ENCODE measurements at regions not wholly inside any gene's neighbourhood (a gene's known extent, or its start where the extent isn't known, plus 50 kb on each side); places are given as distances from the start of the nearest gene placed in this dataset.

- no peaks in the 10 kb centered on the region for H3K9me3 ChIP-seq (ENCODE audit: insufficient read depth, low read length, severe bottlenecking)
- H3K27me3 ChIP-seq (ENCODE audit: insufficient read depth, low read length, poor library complexity), result no peaks in the 10 kb centered on the region
- no peaks in the 10 kb centered on the region for H3K36me3 ChIP-seq (ENCODE audit: insufficient read depth, low read length)
- H3K4me1 ChIP-seq (ENCODE audit: insufficient read depth, low read length), result no peaks in the 10 kb centered on the region
- H4K20me1 ChIP-seq (ENCODE audit: insufficient read depth, low read length), result no peaks in the 10 kb centered on the region
- no peak for TF ChIP-seq CTCF (IDR thresholded peaks at IDR 0.05; ENCODE audit: borderline replicate concordance, extremely low read depth, low read length, poor library complexity, severe bottlenecking)
- no peak for TF ChIP-seq EZH2 (IDR thresholded peaks at IDR 0.05; ENCODE audit: borderline replicate concordance, low read depth, low read length, severe bottlenecking)
- no peak overlapping the region for H3K9ac ChIP-seq (ENCODE audit: low read depth, low read length)
- no peak overlapping the region for H3K4me3 ChIP-seq (ENCODE audit: low read depth in 1 of 2, low read length in 2 of 2)
- H3K4me2 ChIP-seq (ENCODE audit: insufficient read depth, low read length), result no peak overlapping the region
- DNase-seq, result no peak
- no peaks in the 10 kb centered on the region for H3K79me2 ChIP-seq (ENCODE audit: insufficient read depth, low read length)
- no peak overlapping the region for H2AFZ ChIP-seq (ENCODE audit: low read depth, low read length)
- H3K27ac ChIP-seq (ENCODE audit: low read length), result no peak overlapping the region
- no peak for ATAC-seq (ENCODE audit: insufficient read depth, low read depth)
Measured at GRCh38 chr1:4464478-4464877, 189.9 kb upstream of the AJAP1 start.

GRCh38 chr1:4467241-4467640, 187.2 kb upstream of the AJAP1 start:
- H3K4me1 ChIP-seq (ENCODE audit: insufficient read depth, low read length), result no peaks in the 10 kb centered on the region
- H3K9me3 ChIP-seq (ENCODE audit: insufficient read depth, low read length, severe bottlenecking), result no peaks in the 10 kb centered on the region
- no peak for ATAC-seq (ENCODE audit: insufficient read depth, low read depth)

GRCh38 chr1:4468386-4468785, 186.0 kb upstream of the AJAP1 start:
- Histone ChIP-seq H3K4me2 (ENCODE audit: insufficient read depth, low read length) (no peak overlapping the region), H3K79me2 (ENCODE audit: insufficient read depth, low read length) (no peaks in the 10 kb centered on the region), H4K20me1 (ENCODE audit: insufficient read depth, low read length) (no peaks in the 10 kb centered on the region), H2AFZ (ENCODE audit: low read depth, low read length) (no peak overlapping the region), H3K9me3 (ENCODE audit: insufficient read depth, low read length, severe bottlenecking) (no peaks in the 10 kb centered on the region), H3K9ac (ENCODE audit: low read depth, low read length) (no peak overlapping the region), H3K4me1 (ENCODE audit: insufficient read depth, low read length) (no peaks in the 10 kb centered on the region), H3K27ac (ENCODE audit: low read length) (no peak overlapping the region), H3K4me3 (ENCODE audit: low read depth in 1 of 2, low read length in 2 of 2) (no peak overlapping the region), H3K36me3 (ENCODE audit: insufficient read depth, low read length) (no peaks in the 10 kb centered on the region), H3K27me3 (ENCODE audit: insufficient read depth, low read length, poor library complexity) (no peaks in the 10 kb centered on the region)
- DNase-seq (no peak), ATAC-seq (ENCODE audit: insufficient read depth, low read depth) (no peak)
- TF ChIP-seq EZH2 (IDR thresholded peaks at IDR 0.05; ENCODE audit: borderline replicate concordance, low read depth, low read length, severe bottlenecking), result no peak

More at GRCh38 chr1:4467241-4467640, 187.2 kb upstream of the AJAP1 start:
- Histone ChIP-seq H3K79me2 (ENCODE audit: insufficient read depth, low read length) (no peaks in the 10 kb centered on the region), H3K36me3 (ENCODE audit: insufficient read depth, low read length) (no peaks in the 10 kb centered on the region), H3K4me2 (ENCODE audit: insufficient read depth, low read length) (no peak overlapping the region), H3K4me3 (ENCODE audit: low read depth in 1 of 2, low read length in 2 of 2) (no peak overlapping the region), H4K20me1 (ENCODE audit: insufficient read depth, low read length) (no peaks in the 10 kb centered on the region), H3K27ac (ENCODE audit: low read length) (no peak overlapping the region), H3K27me3 (ENCODE audit: insufficient read depth, low read length, poor library complexity) (no peaks in the 10 kb centered on the region), H3K9ac (ENCODE audit: low read depth, low read length) (no peak overlapping the region), H2AFZ (ENCODE audit: low read depth, low read length) (no peak overlapping the region)
- DNase-seq, result no peak
- TF ChIP-seq CTCF (IDR thresholded peaks at IDR 0.05; ENCODE audit: borderline replicate concordance, extremely low read depth, low read length, poor library complexity, severe bottlenecking) (no peak), EZH2 (IDR thresholded peaks at IDR 0.05; ENCODE audit: borderline replicate concordance, low read depth, low read length, severe bottlenecking) (no peak)

- no peak overlapping the region for H3K9ac ChIP-seq (ENCODE audit: low read depth, low read length)
- no peak overlapping the region for H3K4me2 ChIP-seq (ENCODE audit: insufficient read depth, low read length)
- H4K20me1 ChIP-seq (ENCODE audit: insufficient read depth, low read length), result no peaks in the 10 kb centered on the region
- no peak overlapping the region for H3K27ac ChIP-seq (ENCODE audit: low read length)
- TF ChIP-seq CTCF (IDR thresholded peaks at IDR 0.05; ENCODE audit: borderline replicate concordance, extremely low read depth, low read length, poor library complexity, severe bottlenecking) (no peak), EZH2 (IDR thresholded peaks at IDR 0.05; ENCODE audit: borderline replicate concordance, low read depth, low read length, severe bottlenecking) (no peak)
- no peak for ATAC-seq (ENCODE audit: insufficient read depth, low read depth)
- no peaks in the 10 kb centered on the region for H3K9me3 ChIP-seq (ENCODE audit: insufficient read depth, low read length, severe bottlenecking)
- H3K4me3 ChIP-seq (ENCODE audit: low read depth in 1 of 2, low read length in 2 of 2), result no peak overlapping the region
- H3K4me1 ChIP-seq (ENCODE audit: insufficient read depth, low read length), result no peaks in the 10 kb centered on the region
- no peaks in the 10 kb centered on the region for H3K27me3 ChIP-seq (ENCODE audit: insufficient read depth, low read length, poor library complexity)
- no peaks in the 10 kb centered on the region for H3K79me2 ChIP-seq (ENCODE audit: insufficient read depth, low read length)
- H2AFZ ChIP-seq (ENCODE audit: low read depth, low read length), result no peak overlapping the region
- no peaks in the 10 kb centered on the region for H3K36me3 ChIP-seq (ENCODE audit: insufficient read depth, low read length)
- DNase-seq, result no peak
Measured at GRCh38 chr1:4468804-4469514, 185.4 kb upstream of the AJAP1 start.

All from DND-41 (cell line).